GM18868 (cell line): ENCODE measurements at regions not wholly inside any gene's neighbourhood (a gene's known extent, or its start where the extent isn't known, plus 50 kb on each side); places are given as distances from the start of the nearest gene placed in this dataset.
"Not testable (repeated sequence)": the region's sequence is repeated elsewhere in the genome, so short reads cannot be mapped to it uniquely, and the experiment has no call there.

Source experiments
- ATAC-seq: cut with Tn5 transposase; IDR thresholded peaks from one replicate; pipeline ENCODE4 v1.9.1; 2021; ENCODE audit warnings: mild to moderate bottlenecking, moderate library complexity; ENCODE audit not compliant: unreplicated experiment

DNA sequence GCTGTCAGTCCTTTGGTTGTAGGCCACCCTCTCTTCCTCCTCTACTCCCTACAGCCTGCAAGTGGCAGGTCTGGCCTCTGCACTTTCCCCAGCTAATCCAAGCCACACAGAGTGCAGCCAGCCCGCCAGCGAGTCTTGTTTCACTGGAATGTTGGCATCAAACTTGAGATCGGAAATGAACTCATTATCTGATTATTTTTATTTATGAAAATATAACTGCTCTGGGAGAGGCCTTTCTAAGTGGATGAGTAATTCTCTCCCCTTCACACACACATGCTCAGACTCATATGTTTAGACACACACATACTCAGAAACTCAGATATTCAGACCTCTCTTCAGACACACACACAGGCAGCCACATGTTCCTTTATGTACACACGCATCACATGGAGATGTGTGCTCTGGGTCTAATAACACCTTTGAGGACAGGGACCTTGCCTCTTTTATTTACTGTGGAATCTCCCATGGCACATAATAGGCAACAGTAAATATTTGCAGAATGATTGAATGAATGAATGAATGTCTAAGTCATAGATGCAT lies 151.3 kb downstream of the ZFP36L2 start:
- ATAC-seq, result no peak

DNA sequence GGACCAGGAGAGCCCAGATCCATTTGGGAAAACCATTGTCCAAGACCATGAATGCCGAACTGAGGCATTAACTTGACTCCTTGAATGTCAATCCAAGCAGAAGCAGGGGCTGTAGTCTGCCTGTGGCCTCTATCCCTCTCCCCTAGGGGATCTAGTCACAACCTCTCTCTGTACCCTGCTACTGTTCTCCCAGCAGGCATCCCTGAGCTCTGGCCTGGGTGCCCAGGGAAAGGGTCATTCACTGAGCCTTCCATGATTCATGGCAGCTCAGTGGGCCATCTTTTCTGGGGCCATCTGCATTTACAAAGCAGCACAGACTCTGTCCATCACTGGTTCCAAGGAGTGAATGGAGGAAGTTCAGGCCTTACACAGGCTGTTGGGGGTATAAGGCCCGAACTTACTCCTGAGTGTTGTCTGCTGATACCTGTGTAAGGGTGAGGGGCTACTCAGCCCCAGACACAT lies 151.8 kb downstream of the ZFP36L2 start:
- ATAC-seq, result no peak

DNA sequence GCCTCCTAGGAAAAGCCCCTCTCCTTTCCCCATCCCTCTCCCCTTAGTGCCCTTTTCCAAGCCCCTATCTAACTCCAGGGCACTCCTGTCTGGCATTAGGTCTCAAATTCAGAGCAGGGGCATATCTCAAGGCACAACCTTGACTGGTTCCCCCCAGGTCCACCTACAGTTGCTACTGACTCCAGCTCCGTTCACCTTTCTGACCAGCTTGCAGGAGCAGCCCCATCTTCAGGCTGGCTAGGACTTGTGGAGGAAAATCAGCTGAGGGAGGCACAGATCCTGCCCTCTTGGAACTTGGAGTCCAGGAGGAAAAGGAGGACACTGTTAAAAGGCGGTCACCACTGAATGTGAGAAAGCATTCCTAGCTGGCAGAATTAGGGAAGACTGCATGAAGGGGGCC lies 152.4 kb downstream of the ZFP36L2 start:
- no peak for ATAC-seq

DNA sequence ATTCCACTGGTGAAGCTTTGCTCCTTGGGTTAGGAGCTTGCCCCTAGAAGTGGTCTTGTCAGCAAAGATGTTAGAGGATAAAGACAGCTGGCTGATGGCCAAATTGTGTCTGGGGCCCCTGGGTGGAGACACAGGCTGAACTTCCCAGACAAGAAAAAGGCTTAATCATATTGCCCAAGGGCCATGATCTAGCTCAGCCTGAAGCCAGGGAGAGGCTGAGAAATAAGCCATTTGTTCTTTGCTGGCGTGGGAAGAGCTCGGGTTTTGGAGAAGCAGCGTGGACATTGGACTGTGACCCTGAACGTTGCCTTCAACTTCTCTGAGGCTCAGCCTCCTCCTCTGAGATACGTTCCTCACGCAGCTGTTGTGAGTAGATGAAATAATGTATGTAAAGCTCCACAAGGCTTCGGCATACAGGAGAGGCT lies 153.0 kb downstream of the ZFP36L2 start:
- ATAC-seq, result no peak

DNA sequence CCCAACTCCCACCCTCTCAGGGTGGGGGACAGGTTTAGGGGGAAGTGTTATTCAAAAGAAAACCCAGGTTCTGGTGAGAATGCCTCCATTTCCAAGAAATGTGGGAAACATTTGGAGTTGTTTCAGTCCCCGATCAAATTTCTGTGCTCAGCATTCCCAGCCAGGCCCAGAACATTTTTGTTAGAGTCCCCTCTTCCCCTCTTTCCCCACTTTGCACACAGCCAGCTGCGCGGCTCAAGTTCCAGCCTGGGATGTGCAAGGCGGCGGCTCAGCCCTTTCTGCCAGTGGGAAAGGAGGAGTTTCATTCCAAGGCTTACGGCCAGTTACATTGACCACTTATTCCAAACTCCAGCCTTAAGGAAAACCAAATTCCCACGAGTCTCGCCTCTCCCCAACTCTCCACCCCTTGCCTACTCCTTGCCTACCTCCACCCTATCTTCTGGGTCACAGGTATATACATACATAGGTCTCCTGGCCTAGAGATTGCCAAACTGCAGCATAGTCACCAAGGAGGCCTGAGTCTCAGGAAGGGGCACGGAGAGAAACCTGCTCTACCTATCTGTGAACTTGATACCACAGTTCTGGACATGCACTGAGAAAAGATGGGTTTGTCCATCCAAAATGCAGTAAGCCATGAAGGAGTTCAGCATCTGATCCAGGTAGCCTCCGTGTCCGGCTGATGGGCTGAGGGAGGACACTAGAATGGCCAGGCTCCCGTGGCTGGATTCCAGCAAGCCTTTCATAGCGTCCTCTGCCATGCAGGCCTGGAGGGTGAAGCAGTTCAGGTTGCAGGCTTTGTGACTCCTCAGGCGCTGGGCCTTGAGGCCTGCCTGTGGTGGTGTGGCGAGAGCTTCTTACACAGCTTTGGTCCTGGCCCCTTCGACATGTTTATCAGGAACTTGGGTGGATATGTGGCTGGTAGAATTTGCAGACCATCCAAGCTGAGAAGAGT lies 154.5 kb downstream of the ZFP36L2 start:
- no peak for ATAC-seq

DNA sequence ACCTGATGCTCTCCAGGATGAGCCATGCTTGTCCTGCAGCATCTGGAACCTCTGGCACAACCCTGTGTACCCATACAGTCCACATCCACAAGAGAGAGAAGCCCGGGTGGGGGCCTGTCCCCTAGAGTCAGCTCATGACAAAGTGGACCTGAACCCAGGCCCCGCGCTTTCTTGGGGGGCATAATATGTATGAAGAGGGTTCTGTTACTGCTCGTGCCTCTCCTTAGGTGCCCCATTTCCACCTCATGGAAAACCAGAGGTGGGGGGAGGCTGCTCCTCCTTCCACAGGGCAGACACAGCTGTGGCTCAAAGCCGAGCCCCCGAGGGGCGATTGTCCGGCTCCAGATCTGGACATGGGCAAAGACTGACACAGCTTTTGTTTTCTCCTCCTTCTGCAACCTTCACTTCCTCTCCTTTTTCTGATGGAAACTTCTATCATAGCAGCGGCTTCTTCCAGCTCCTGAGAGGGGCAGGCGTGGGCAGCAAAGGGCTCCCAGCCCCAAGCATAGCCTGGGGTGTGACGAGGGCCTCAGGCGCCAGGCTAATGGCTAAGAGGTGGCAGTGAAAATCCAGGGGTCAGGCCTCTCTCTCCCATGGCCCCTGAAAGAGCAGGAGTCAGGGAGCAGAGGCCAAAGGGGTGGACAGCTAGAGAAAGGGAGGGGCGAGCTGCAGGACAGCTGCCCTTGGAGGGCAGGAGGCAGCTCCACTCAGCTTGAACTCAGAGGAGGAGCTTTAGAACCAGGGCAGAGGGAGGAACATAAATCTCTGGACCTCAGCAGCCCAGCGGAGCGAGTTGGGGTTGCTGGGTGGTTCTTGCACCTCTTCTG lies 155.5 kb downstream of the ZFP36L2 start:
- ATAC-seq, result no peak

DNA sequence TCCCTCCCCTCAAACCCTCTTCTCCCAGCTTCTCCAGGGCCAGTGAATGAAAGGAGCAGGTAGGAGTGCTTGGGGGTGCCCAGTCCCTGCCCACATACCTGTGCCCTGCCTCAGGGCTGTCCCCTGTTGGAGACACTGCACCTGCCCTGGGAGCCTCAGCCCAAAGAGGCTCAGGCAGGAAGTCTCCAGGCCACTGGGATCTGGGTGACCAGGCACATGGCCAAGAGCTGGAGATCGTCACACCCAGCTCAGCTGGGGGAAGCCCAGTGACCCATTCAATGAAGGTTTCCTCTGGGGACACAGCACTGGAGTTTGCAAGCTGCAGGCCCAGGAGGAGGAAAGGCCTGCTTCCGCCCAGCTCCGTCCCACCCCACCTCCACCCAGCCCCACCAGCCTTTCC lies 156.4 kb downstream of the ZFP36L2 start:
- ATAC-seq, result no peak

DNA sequence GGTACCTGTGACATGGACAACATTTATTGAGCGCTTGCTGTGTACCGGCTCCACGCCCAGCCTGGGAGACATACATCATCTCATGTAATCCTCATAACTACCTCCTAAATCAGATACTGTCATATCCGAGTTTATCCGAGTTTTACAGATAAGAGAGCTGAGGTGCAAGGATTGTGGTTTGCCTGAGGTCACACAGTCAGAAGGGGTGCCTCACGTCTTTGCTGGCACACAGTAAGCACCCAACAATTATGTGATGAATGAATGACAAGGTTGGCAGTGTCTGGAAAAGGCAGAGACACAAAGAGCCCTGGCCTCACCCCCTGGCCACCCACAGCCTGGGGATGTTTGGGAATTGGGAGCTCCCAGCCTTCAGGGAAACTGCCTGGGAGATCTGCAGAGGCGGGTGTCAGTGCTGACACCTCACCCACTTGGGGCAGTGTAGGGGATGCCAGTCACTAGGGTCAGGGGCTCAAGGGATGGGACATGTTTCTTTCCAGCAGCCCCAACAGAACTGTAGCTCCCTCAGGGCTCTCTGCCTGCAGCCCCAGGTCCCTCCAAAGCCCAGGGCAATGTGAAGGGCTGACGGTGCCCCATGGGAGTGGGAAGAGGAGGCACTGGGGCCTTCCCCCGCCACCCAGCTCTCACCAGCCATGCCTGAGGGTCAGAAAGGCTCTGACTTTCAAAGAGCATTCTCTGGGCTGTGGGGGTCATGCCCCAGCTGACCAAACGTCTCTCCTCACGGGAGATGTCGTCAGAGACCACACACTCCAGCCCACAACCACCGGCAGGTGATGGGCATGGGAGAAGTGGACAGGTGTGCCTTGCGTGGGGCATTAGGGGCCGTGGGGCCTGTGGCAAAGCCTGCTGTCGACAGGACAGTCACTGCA lies 157.5 kb downstream of the ZFP36L2 start:
- ATAC-seq, result no peak

DNA sequence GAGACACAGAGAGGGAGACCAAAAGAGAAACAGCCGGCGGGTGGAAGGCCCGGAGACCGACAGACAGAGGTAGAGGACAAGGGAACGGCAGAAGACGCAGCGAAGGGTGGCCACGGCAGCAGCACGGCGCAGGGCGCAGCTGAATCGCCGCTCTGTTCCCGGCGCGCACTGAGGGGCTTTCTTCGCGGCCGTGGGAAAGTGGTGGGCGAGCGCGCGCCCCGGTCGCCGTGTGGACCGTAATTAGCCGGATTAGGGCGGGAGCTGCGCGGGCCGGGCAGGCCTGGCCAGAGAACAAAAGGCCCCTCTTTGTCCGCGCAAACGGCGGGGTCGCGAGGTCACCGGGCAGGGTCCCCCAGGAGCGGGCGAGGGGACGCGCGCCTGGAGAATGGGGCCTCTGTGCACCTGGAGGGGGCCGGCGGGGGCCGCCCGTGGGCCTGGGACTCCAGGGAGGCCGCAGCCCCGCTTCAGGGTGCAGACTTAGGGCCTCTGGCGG lies 158.3 kb downstream of the ZFP36L2 start:
- ATAC-seq, result no peak

DNA sequence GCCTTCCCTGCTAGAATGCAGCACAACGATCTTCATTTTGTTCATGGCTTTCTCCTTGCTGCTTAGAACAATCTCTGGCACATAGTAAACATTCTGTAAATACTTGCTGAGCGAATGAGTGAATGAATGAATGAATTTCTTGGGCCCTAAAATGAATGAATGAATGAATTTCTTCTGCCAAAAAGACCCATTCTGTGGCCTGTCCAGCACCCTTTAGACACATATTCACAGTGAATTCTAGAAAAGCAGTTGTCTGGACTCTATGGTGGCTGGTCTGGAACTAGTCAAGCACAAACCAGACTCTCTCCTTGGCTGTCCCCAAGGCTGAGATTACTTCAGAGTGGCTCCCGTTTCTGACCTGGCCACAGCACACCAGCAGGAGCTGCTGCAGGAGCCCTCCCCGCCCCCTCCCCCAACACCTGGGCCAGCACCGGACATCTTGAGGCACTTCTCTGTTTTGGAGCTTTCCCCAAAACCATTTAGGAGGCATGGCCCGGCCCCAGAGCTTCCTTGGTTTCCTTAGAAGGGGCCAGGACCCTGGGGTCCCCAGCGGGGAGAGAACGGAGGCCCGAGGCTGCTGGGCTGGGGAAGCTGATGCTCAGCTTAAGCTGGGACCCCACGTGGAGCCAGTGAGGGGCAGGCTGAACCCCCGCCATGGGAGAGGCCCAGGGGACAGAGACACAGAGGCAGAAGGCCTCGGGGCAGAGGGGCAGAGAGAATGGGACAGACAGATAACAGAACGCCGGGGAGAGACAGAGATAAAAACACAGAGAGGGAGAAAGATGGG lies 159.0 kb downstream of the ZFP36L2 start:
- no peak for ATAC-seq

DNA sequence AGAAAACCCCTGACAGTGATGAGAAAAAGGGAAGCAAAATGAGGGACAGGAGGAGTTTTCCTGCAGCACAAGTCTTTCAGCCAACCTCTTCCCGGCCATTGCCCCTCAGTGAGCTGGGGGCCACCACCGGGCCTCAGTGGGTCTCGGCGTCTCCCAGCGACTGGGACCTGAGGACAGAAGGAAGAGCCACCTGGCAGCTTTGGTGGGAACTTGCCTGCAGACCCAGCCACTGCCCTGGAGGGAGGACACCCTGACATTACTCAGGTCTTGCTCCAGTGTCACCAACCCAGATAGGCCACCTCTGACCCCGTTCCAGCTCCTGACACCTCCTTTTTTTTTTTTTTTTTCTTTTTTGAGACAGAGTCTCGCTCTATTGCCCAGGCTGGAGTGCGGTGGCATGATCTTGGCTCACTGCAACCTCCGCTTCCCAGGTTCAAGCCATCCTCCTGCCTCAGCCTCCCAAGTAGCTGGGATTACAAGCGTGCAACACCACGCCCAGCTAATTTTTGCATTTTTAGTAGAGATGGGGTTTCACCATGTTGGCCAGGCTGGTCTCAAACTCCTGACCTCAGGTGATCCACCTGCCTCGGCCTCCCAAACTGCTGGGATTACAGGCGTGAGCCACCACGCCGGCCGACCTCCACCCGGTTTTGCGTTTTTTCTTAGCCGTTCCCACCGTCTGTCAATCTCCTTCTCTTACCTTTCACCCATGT lies 159.7 kb downstream of the ZFP36L2 start:
- ATAC-seq, result not testable (repeated sequence)

DNA sequence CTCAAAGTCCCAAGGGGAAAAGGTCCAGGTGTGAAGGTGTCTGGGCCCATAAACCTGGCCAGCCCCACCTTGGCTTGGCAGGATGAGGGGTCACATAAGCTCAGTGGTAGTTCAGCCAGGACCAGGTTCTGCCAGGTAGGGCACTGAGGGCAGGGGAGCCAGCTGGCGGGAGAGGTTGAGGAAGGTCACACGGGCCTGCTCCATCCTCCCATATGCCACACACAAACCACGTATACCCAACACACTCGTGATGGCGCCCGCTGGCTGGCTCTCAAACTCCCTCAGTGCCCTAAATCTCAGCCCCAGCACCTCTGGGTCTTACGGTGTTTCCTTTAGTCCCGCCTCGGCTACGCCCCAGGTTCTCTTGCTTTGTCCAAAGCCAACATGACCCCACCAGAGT lies 160.5 kb downstream of the ZFP36L2 start:
- no peak for ATAC-seq

DNA sequence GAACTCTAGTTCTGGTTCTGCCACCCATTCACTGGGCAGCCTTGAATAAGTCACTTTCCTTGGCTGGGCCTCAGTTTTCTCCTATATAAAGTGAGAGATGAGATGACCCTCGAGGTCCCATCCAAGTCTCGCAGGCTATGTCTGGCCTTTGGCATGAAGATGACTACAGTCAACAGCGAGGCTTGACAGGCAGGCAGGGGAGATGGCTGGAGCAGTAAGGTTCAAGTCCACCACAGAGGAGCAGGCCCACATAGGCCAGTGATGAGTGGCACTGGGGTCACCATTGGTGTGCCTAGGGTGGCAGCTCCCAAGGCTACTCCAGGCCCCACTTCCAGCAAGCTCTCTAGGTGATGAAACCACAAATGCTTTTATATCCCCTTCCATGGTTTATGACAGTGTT lies 161.4 kb downstream of the ZFP36L2 start:
- ATAC-seq, result no peak

DNA sequence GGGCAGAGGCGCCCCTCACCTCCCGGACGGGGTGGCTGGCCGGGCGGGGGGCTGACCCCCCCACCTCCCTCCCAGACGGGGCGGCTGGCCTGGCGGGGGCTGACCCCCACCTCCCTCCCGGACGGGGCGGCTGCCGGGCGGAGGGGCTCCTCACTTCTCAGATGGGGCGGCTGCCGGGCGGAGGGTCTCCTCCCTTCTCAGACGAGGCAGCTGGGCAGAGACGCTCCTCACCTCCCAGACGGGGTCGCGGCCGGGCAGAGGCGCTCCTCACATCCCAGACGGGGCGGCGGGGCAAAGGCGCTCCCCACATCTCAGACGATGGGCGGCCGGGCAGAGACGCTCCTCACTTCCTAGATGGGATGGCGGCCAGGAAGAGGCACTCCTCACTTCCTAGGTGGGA lies 163.3 kb downstream of the ZFP36L2 start:
- not testable (repeated sequence) for ATAC-seq

DNA sequence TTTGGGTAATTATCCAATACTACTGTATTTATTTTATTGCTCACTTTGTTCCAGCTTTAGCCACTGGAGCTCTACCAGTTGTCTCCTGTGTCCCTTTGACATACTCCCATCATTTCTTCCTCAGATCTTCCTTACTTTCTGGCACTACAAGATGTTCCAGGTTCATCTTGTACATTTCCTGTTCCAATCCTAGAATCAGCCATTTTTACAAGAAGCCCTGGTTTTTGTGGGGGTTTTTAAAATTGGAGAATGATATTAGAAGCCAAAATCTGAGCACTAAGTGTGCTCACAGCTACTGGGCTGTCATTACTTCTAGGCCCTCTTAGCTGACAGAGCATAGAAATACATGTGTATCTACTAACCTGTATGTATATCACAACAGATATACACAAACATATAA lies 164.3 kb downstream of the ZFP36L2 start:
- no peak for ATAC-seq

DNA sequence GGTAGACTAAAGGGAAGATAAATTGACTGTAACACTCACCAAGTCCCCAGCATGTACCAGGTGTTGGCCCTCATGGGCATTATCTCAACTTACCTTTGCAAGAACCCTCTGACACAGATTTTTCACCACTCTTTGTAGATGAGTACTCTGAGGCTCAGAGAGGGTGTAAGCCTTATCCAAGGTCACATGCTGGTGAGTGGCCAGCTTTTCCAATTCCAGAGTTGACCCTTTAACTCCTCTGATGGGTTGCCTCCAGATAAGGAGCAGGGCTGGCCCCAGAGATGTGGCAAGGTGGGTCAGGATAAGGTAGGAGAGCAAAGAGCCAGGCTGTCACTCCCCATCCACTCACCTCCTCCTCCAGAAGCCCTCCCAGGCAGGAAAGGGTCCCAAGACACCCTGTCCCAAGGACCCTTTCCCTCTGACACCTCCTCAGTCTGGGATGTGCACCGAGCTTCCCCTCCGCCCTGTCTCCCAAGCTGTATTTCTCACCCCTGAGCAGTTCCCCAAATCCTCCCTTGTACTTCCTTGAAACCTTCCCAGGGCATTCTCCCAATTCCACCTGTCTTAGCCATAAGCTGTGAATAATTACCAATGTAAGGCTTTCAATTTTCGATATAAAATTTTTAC lies 165.9 kb downstream of the ZFP36L2 start:
- ATAC-seq, result no peak

DNA sequence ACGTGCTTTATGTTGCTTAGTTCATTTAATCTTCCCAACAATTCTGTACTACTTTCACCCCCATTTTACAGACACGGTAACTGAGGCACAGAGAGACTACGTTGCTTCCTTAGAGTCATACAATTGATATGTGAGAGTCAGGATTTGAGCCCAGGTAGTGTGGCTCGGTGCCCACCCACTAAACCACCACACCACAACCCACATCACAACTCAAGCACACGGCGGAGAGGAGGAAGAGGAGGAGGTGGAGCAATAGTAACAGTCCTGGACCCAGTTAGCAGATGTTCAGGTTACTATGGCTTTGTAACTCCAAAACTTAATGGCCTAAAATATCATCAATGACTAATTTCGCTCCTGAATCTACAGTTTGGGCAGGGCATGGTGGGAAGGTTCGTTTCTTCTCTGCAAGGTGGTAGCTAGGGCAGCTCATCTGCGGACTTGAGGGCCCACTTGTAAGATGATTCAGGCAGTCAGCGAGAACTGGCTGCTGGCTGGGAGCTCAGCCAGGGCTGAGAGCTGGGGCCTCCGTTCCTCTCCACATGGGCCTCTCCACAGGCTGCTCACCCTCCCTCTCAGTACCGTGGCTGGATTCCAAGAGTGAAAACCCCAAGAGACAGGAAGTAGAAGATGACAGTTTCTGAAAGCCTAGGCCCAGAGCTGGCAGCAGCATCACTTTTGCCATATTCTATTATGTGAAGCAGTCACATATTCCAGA lies 167.1 kb downstream of the ZFP36L2 start:
- peak; percentile 82 for ATAC-seq

DNA sequence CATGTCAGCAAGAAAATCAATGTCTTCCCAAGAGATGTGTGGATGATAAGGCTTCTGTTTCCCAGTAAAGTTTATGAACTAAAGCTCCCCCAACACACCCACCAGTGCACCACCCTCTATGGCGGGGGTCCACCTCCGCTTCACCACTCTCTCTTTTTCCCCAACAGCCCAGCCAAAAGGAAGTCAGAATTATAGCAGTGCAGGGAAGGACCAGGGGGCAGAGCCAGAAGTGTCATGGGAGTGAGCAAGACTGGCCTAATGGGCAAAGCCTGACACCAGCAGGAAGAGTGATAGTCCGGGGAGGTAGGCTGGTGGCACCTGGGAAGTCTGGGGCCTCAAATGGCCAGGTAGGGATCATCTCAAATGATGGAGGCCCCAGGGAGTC lies 167.7 kb downstream of the ZFP36L2 start:
- ATAC-seq, result no peak
